ENCODE measurements at regions not wholly inside any gene's neighbourhood (a gene's known extent, or its start where the extent isn't known, plus 50 kb on each side); places are given as distances from the start of the nearest gene placed in this dataset.

GRCh38 chr17:83186226-83186625 is 106.8 kb downstream of the METRNL start:
- DNase-seq (ENCODE audit: low read depth), result no peak
- TF ChIP-seq CTCF (IDR thresholded peaks at IDR 0.05; ENCODE audit: low read depth, low read length, missing control alignments), result no peak
- no peak overlapping the region for H3K4me3 ChIP-seq (ENCODE audit: low read depth, low read length)

DNA sequence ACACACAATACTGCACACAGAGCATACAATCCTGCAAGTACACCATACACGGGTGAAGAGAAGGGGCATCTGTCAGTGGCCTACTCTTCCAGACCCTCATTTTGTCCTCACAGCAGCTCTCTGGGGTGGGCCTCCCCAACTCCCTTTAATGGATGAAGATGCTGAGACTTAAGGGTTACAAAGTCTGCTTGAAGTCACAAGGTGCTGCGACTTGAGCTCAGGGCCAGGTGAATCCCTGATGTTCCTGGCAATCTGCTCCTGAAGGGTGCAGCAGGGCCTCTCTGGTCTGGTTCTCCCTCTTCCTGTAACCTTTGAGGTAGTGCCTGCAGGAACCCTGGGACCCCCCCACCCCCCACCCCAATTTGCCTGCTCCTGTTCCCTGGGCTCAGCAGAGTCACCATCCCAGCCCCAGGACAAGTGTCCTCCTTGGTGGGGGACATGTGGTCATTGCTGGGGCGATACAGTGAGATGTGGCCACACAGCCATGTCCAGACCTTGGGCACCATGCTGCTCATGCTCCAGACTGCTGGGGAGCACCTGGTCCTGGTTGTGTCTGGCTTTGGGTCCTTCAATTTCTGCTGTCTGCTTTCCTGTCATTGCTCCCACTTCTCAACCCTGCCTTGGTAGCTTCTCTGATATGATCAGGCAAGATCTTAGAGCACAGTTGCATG is 107.5 kb downstream of the METRNL start:
- TF ChIP-seq CTCF (IDR thresholded peaks at IDR 0.05; ENCODE audit: low read depth, low read length, missing control alignments), result no peak
- DNase-seq (ENCODE audit: low read depth), result no peak
- no peak overlapping the region for H3K4me3 ChIP-seq (ENCODE audit: low read depth, low read length)

DNA sequence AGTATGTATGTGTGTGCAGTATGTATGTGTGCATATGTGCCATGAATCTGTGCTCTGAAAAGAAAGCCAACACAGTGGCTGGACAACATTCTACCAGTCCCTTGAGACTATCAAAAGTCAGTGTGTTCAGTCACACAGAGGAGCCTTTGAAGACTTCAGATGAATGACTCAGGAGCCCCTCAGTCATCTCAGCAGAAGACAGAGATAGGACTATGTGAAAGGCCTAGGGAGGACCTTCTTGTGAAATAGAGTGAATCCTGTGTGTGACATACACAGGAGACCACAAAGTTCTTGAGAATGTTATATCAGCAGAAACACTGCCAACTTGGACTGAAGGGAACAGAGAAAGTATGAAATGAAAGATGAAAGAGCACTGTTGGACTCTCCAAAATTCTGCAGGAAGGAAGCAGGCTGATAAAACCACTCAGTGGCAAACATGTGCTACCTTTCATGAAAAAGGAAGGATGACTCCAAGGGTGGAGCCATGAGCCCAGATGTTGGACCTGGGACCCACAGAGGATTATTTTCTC is 108.4 kb downstream of the METRNL start:
- no peak for TF ChIP-seq CTCF (IDR thresholded peaks at IDR 0.05; ENCODE audit: low read depth, low read length, missing control alignments)
- H3K4me3 ChIP-seq (ENCODE audit: low read depth, low read length), result no peak overlapping the region
- no peak for DNase-seq (ENCODE audit: low read depth)

- no peak for DNase-seq (ENCODE audit: low read depth)
Observed at GRCh38 chr17:83189044-83190003, 109.9 kb downstream of the METRNL start.

DNA sequence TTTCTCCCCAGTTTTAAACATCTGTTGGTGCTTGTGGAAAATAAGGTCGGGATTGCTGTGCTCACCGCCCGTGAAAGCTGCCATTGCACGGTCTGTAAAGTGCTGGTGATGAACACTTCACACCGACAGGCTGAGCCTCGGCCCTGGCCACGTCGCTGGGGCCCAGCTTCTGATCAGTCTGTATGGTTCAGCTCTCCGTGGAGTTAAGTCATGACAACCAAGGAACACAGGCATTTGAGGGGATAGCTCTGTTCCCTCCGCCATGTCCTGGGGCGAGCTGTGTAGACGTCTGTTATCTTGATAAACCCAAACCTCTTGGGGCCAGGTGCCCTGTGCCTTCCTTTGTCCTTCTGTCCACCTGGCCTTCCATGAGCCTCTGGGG is 110.6 kb downstream of the METRNL start:
- no peak overlapping the region for H3K4me3 ChIP-seq (ENCODE audit: low read depth, low read length)
- no peak for DNase-seq (ENCODE audit: low read depth)
- TF ChIP-seq CTCF (IDR thresholded peaks at IDR 0.05; ENCODE audit: low read depth, low read length, missing control alignments), result no peak

More at GRCh38 chr17:83189044-83190003, 109.9 kb downstream of the METRNL start:
- no peak overlapping the region for H3K4me3 ChIP-seq (ENCODE audit: low read depth, low read length)
- no peak for TF ChIP-seq CTCF (IDR thresholded peaks at IDR 0.05; ENCODE audit: low read depth, low read length, missing control alignments)

DNA sequence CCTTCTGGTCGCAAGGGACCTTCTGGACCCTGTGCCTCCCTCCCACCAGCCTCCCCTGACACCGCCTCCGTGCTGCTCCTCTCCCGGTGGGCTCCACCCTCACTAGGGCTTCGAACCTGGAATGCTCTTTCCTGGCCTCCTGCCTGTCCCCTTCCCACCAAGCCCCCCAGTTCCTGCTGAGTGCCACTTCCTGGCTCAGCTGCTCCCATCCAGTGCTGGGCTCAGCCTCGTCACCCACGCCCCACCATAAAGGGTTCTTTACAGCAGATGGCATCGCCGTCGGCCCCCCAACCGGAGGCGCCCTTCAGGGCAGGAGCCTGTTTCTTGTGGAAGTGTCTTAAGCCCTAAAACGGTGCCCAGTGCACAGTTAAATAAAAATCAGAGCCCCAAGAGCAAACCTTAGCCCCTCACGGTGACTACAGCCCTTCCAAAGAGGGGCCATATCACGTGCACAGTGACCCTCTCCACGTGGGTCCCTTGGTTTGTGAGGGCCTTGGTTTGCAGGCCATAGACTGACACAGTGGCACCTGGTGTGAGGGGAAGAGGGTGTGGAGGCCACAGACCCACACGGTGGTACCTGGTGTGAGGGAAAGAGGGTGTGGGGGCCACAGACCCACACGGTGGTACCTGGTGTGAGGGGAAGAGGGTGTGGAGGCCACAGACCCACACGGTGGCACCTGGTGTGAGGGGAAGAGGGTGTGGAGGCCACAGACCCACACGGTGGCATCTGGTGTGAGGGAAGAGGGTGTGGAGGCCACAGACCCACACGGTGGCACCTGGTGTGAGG is 111.4 kb downstream of the METRNL start:
- no peak for TF ChIP-seq CTCF (IDR thresholded peaks at IDR 0.05; ENCODE audit: low read depth, low read length, missing control alignments)
- no peak for DNase-seq (ENCODE audit: low read depth)
- no peak overlapping the region for H3K4me3 ChIP-seq (ENCODE audit: low read depth, low read length)
